Left lung (tissue), 4 donors: ENCODE measurements at regions not wholly inside any gene's neighbourhood (a gene's known extent, or its start where the extent isn't known, plus 50 kb on each side); places are given as distances from the start of the nearest gene placed in this dataset.

Experiments used
- ATAC-seq: fragments of 200-7000 bp; cut with Tn5 transposase; one replicate; pipeline ENCODE4 v1.9.1; 2020; ENCODE audit warnings: moderate library complexity
- DNase-seq, 4 donors: peaks; one replicate each; pipeline ENCODE4 v3.0.0-alpha.2; 2013 to 2020
- H3K27ac ChIP-seq, 2 donors: fragments of 200-600 bp; sonication (generic) in 1 of 2; one replicate each; pipeline versions ENCODE4 v1.5.0 to v1.8.0; 2020 to 2021
- H3K27me3 ChIP-seq, 2 donors: fragments of 200-600 bp; sonication (generic) in 1 of 2; one replicate each; pipeline versions ENCODE4 v1.5.0 to v1.8.0; 2020 to 2021
- H3K36me3 ChIP-seq, 2 donors: fragments of 200-600 bp; sonication (generic) in 1 of 2; one replicate each; pipeline versions ENCODE4 v1.5.0 to v1.8.0; 2020 to 2021
- H3K4me1 ChIP-seq, 2 donors: fragments of 200-600 bp; one replicate each; pipeline ENCODE4 v1.8.0; 2021
- H3K4me3 ChIP-seq, 2 donors: fragments of 200-600 bp; sonication (generic) in 1 of 2; one replicate each; pipeline versions ENCODE4 v1.5.0 to v1.8.0; 2020 to 2021; ENCODE audit warnings: mild to moderate bottlenecking in 1 of 2
- H3K9me3 ChIP-seq, 2 donors: fragments of 200-600 bp; sonication (generic) in 1 of 2; one replicate each; pipeline versions ENCODE4 v1.5.0 to v1.8.0; 2020 to 2021
- intact Hi-C, 2 donors: fragments of 100-400 bp; cut with DNase I; formaldehyde crosslinking; loops; one replicate each; pipeline versions ENCODE4 v1.11.2 to v1.14.2; 2022
- TF ChIP-seq, protein P1 (sequence below), 2 donors: fragments of 200-600 bp; sonication (generic) in 1 of 2; IDR thresholded peaks; one replicate each; pipeline versions ENCODE4 v1.5.0 to v1.8.0; 2021; ENCODE audit warnings: antibody characterized with exemption in 2 of 2
- donor health status: DM: no; HTN: yes; CAD: no.
- donor health status: DM: no; HTN: no; CAD: no.

DNA sequence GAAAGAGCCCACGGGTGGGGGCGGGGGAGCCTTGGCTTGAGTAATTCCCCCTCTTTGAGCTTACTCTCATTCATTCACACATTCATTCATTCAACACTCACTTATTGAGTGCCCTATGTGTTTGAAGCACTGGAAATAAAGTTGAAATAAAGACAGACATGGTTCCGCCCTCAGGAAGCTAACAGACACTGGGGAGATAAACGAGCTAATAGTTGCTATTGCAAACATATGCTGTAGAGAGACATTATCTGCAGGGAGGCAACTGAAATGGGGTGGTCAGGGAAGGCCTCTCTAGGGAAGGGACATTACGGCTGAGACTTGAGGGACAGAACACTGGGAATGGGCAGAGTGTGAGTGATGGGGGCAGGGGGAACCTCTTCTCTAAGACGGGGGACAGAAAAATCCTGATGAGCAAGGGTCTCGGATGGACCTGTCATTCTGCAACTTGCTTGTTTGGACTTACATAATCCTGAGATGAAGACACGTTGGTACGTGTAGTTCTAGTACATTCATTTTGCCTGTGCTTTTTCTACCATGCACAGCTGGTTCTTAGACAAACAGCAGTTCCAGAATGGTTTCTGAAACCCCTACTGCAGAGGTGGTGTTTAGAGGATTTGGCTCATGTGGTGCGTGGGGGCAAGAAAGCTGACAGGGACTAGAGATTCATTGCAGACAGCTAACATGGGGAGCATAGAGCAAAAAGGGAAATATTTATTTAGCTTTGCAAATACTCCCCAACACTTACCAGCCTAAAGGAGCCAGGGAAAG lies 71.1 kb upstream of the BLCAP start:
- TF ChIP-seq, protein P1, sequence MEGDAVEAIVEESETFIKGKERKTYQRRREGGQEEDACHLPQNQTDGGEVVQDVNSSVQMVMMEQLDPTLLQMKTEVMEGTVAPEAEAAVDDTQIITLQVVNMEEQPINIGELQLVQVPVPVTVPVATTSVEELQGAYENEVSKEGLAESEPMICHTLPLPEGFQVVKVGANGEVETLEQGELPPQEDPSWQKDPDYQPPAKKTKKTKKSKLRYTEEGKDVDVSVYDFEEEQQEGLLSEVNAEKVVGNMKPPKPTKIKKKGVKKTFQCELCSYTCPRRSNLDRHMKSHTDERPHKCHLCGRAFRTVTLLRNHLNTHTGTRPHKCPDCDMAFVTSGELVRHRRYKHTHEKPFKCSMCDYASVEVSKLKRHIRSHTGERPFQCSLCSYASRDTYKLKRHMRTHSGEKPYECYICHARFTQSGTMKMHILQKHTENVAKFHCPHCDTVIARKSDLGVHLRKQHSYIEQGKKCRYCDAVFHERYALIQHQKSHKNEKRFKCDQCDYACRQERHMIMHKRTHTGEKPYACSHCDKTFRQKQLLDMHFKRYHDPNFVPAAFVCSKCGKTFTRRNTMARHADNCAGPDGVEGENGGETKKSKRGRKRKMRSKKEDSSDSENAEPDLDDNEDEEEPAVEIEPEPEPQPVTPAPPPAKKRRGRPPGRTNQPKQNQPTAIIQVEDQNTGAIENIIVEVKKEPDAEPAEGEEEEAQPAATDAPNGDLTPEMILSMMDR (IDR thresholded peaks at IDR 0.05), result no peak
- Histone ChIP-seq H3K27me3 (peaks cover 6 to 56% of the 10 kb centered on the region in 2 donors), H3K27ac (no peak overlapping the region), H3K9me3 (no peaks in the 10 kb centered on the region), H3K4me3 (no peak overlapping the region), H3K4me1 (no peaks in the 10 kb centered on the region), H3K36me3 (no peaks in the 10 kb centered on the region)
- ATAC-seq, result no peak
- intact Hi-C loops, result no loop called here
- no peak for DNase-seq

DNA sequence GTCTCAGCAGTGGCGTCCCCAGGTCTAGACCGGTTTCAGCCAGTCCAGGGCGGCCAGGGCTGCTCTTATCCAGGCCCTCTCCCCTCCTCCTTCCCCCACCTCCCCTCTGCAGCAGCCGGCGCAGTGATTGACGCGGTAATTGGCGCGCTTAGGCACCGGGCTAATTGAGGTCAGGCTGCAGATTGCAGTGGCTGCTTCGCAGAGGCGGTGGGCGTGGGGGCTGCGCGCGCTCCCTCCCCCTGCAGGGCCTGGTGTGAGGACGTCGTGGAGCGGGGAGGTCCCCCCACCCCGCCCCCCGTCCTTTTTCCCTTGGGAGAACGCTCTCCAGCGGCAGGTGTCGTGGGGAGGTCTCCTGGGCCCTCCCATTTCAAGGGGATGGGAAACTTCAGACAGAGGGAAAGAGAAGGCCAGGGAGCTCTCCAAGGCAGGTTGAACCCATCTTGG lies 70.4 kb upstream of the BLCAP start:
- TF ChIP-seq, protein P1 (IDR thresholded peaks at IDR 0.05), result no peak
- Histone ChIP-seq H3K27ac (no peak overlapping the region), H3K9me3 (no peaks in the 10 kb centered on the region), H3K27me3 (peaks cover 6 to 63% of the 10 kb centered on the region in 2 donors), H3K4me1 (no peaks in the 10 kb centered on the region), H3K4me3 (no peak overlapping the region), H3K36me3 (no peaks in the 10 kb centered on the region)
- intact Hi-C loops, result no loop called here
- ATAC-seq, result no peak
- DNase-seq, result no peak

DNA sequence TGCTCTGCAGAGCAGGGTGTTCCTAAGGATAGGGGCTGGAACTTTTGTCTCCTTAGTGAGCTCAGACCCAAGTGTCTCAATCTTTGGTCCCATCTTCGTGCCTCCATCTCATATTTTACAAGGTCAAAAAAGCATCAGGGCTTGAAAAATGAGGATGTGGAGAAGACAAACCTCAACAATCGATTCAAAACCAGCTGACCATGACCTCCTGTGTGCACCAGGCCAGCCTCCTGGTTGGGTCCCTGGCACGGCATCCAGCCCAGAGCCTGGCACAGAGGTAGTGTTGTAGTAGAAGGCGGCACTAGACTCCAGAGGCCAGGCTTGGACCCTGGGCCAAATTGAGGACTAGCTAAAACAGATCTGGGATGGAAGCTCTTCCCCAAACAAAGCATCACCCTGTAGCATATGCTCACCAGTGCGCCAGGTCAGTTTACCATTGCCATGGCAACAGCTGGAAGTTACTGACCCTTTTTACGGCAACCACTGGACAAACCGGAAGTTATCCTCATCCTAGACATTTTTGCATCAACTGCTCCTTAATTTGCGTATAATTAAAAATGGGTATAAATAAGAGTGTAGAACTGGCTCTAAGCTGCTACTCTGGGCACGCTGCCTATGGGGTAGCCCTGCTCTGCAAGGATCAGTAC lies 69.3 kb upstream of the BLCAP start:
- DNase-seq (no peak), ATAC-seq (no peak)
- intact Hi-C loops, result no loop called here

DNA sequence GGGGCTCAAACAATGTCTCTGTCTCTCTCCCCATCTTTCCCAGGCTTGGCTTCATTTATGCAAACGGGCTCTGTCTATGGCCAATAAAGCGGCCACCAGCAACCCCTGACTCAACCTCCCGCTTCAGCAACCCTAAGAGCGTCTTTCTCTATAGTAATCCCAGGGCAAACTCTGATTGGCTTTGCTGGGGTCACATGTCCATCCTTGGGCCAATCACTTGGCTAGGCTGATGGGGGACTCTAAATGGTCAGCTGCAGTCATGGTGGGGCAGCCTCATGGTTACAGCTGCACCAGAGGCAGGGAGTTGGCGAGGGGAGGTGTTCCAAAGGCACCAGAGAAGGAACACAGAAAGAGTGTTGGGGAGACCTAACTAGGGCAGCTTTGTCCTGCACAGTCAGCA lies 68.5 kb upstream of the BLCAP start:
- intact Hi-C loops, result no loop called here
- TF ChIP-seq, protein P1 (IDR thresholded peaks at IDR 0.05), result no peak
- Histone ChIP-seq H3K27me3 (peaks cover 6 to 78% of the 10 kb centered on the region in 2 donors), H3K4me1 (no peaks in the 10 kb centered on the region), H3K27ac (no peak overlapping the region), H3K36me3 (no peaks in the 10 kb centered on the region), H3K9me3 (no peaks in the 10 kb centered on the region), H3K4me3 (no peak overlapping the region)
- DNase-seq (no peak), ATAC-seq (no peak)

More for the DNA sequence above, 69.3 kb upstream of the BLCAP start:
- Histone ChIP-seq H3K9me3 (no peaks in the 10 kb centered on the region), H3K27ac (no peak overlapping the region), H3K27me3 (peaks cover 6 to 72% of the 10 kb centered on the region in 2 donors), H3K36me3 (no peaks in the 10 kb centered on the region), H3K4me3 (no peak overlapping the region), H3K4me1 (no peaks in the 10 kb centered on the region)
- TF ChIP-seq, protein P1 (IDR thresholded peaks at IDR 0.05), result no peak

DNA sequence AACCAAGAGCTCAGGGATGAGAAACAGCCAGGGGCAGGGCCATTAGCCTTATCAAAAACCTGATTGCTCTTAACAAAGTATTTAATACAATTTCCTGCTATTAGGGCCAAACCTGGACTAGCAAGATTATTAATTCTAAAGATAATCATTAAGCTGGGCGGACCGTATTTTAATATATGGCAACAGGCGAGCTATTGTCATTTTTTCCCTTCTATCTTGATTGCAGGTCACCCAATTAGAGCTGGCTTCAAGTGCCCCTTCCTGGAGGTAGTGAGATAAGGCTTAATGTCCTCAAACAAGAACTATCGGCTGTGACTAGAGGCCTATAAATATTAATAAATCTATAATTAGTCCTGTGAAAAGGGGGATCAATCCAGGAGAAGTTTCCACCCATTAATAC lies 66.0 kb upstream of the BLCAP start:
- intact Hi-C loops, result no loop called here
- H3K27me3 ChIP-seq, result peaks cover 6 to 60% of the 10 kb centered on the region in 2 donors
- H3K27ac ChIP-seq, result no peak overlapping the region
- no peak overlapping the region for H3K4me3 ChIP-seq
- TF ChIP-seq, protein P1 (IDR thresholded peaks at IDR 0.05), result no peak
- ATAC-seq (no peak), DNase-seq (no peak)
- no peaks in the 10 kb centered on the region for H3K9me3 ChIP-seq
- no peaks in the 10 kb centered on the region for H3K4me1 ChIP-seq
- no peaks in the 10 kb centered on the region for H3K36me3 ChIP-seq
